HL-60 (cell line): ENCODE measurements at regions not wholly inside any gene's neighbourhood (a gene's known extent, or its start where the extent isn't known, plus 50 kb on each side); places are given as distances from the start of the nearest gene placed in this dataset.

Source experiments
- GABPA ChIP-seq: IDR thresholded peaks from 2 replicates; pipeline ENCODE4 v1.6.1; 2012; ENCODE audit warnings: low read depth
- POLR2AphosphoS5 ChIP-seq: IDR thresholded peaks from 2 replicates; pipeline ENCODE4 v1.6.1; 2012; ENCODE audit warnings: low read depth
- SPI1 ChIP-seq: IDR thresholded peaks from 2 replicates; pipeline ENCODE4 v1.6.1; 2012; ENCODE audit warnings: low read depth, mild to moderate bottlenecking, borderline replicate concordance
- TF ChIP-seq, protein P1 (sequence below): IDR thresholded peaks from one replicate; pipeline ENCODE4 v1.5.1; 2011; ENCODE audit warnings: low read length, control low read depth, inconsistent platforms; ENCODE audit not compliant: insufficient read depth
- TF ChIP-seq, protein P2 (sequence below): IDR thresholded peaks from 2 replicates; pipeline ENCODE4 v1.6.1; 2012; ENCODE audit warnings: low read depth; ENCODE audit not compliant: insufficient replicate concordance

DNA sequence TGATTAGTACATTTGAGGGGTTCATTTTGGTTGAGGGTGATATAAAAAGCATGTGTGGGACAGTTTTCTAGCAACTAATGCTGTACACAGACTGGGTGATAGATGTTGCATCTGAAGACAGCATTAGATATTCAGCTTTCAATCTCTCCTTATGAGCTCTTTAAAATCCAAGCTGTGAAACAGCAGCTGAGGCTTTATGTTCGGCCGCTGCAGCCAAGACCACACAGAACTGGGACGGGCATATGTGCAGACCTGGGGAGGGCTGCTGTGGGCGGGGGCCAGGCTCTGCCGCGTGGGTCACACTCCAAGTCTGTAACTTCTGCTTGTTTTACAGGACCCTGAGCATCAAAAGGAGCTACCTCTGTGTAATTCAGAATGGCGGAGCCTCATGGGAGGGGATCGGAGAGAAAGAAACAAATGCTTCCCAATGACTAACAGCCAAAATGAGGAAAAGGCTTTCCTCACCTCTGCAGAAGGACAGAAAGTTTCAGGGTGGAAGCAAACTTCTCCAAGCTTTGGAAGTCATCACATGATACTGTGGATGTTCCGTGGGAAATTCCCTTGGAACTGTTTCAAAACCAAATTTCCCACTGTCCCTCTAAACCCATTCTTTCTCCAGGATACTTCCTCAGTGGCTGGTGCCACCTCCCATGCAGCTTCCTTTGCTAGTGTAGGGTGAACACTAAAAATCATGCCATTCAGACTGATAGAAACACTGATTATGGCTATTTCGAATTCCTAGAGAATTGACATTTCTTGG lies 711.9 kb upstream of the ID2 start:
- TF ChIP-seq, protein P1, sequence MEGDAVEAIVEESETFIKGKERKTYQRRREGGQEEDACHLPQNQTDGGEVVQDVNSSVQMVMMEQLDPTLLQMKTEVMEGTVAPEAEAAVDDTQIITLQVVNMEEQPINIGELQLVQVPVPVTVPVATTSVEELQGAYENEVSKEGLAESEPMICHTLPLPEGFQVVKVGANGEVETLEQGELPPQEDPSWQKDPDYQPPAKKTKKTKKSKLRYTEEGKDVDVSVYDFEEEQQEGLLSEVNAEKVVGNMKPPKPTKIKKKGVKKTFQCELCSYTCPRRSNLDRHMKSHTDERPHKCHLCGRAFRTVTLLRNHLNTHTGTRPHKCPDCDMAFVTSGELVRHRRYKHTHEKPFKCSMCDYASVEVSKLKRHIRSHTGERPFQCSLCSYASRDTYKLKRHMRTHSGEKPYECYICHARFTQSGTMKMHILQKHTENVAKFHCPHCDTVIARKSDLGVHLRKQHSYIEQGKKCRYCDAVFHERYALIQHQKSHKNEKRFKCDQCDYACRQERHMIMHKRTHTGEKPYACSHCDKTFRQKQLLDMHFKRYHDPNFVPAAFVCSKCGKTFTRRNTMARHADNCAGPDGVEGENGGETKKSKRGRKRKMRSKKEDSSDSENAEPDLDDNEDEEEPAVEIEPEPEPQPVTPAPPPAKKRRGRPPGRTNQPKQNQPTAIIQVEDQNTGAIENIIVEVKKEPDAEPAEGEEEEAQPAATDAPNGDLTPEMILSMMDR: no peak
- TF ChIP-seq GABPA (no peak), SPI1 (no peak), POLR2AphosphoS5 (no peak)
- TF ChIP-seq, protein P2, sequence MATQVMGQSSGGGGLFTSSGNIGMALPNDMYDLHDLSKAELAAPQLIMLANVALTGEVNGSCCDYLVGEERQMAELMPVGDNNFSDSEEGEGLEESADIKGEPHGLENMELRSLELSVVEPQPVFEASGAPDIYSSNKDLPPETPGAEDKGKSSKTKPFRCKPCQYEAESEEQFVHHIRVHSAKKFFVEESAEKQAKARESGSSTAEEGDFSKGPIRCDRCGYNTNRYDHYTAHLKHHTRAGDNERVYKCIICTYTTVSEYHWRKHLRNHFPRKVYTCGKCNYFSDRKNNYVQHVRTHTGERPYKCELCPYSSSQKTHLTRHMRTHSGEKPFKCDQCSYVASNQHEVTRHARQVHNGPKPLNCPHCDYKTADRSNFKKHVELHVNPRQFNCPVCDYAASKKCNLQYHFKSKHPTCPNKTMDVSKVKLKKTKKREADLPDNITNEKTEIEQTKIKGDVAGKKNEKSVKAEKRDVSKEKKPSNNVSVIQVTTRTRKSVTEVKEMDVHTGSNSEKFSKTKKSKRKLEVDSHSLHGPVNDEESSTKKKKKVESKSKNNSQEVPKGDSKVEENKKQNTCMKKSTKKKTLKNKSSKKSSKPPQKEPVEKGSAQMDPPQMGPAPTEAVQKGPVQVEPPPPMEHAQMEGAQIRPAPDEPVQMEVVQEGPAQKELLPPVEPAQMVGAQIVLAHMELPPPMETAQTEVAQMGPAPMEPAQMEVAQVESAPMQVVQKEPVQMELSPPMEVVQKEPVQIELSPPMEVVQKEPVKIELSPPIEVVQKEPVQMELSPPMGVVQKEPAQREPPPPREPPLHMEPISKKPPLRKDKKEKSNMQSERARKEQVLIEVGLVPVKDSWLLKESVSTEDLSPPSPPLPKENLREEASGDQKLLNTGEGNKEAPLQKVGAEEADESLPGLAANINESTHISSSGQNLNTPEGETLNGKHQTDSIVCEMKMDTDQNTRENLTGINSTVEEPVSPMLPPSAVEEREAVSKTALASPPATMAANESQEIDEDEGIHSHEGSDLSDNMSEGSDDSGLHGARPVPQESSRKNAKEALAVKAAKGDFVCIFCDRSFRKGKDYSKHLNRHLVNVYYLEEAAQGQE: no peak
